GM19324 (cell line): ENCODE measurements at regions not wholly inside any gene's neighbourhood (a gene's known extent, or its start where the extent isn't known, plus 50 kb on each side); places are given as distances from the start of the nearest gene placed in this dataset.
"Not testable (repeated sequence)": the region's sequence is repeated elsewhere in the genome, so short reads cannot be mapped to it uniquely, and the experiment has no call there.

Experiments
- ATAC-seq: cut with Tn5 transposase; IDR thresholded peaks from one replicate; pipeline ENCODE4 v1.9.1; 2021; ENCODE audit warnings: mild to moderate bottlenecking, moderate library complexity; ENCODE audit not compliant: unreplicated experiment, low FRiP score

GRCh38 chr2:167844714-167845530 lies 402.5 kb downstream of the STK39 start:
- ATAC-seq: no peak

DNA sequence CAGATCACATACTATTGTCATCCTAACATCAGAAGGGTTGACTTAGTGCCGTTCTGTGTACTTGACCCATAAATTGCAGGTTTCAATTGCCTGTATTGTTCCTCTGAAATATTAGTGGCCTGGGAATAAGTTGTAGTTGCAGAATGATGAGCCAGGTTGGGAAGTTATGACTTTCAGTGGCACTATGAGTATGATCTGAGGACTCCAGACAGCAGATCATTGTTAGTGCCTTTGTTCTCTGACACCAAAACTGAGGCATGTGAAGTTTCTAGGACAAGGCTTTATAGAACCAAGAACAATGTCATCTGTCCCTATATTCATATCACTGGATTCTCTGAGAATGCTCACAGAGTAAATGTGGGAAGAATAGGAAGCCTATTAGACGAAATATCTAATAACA lies 403.7 kb downstream of the STK39 start:
- ATAC-seq: no peak

GRCh38 chr2:167843217-167843616 lies 404.2 kb downstream of the STK39 start:
- no peak for ATAC-seq

GRCh38 chr2:167842047-167842446 lies 405.3 kb downstream of the STK39 start:
- ATAC-seq: no peak

- ATAC-seq: not testable (repeated sequence)
Observed at GRCh38 chr2:167835290-167835689, 412.1 kb downstream of the STK39 start.

DNA sequence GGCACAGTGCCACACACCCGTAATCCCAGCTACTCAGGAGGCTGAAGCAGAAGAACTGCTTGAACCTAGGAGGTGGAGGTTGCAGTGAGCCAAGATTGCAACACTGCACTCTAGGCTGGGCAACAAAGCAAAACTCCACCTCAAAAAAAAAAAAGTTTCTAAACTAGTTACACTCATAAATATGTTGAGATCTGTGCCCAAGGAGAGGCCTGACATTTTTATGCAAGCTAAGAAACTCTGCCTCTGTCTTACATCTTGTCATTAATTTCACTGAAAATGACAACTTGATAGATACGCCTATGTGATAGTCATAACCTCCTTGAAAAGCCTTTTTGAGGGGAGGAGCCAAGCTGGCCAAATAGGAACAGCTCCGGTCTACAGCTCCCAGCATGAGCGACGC lies 412.7 kb downstream of the STK39 start:
- ATAC-seq: no peak

DNA sequence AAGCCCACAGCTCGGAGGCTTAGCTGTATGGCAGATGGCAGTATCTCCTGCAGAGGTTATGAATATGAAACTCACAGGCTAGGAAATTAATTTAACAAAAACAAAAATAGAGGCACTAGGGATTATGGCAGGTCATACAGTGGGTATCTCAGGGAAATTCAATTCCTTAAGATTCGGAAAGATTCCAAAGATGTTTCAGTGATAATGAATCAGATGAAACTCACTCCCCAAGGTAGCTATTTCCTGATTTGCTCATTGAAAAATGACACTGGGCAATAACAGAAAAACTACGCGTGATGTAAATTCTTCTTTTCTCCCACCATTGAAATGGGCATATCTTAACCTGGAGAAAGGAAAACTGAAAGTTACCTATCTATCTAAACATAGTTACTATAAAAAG lies 414.1 kb downstream of the STK39 start:
- no peak for ATAC-seq

DNA sequence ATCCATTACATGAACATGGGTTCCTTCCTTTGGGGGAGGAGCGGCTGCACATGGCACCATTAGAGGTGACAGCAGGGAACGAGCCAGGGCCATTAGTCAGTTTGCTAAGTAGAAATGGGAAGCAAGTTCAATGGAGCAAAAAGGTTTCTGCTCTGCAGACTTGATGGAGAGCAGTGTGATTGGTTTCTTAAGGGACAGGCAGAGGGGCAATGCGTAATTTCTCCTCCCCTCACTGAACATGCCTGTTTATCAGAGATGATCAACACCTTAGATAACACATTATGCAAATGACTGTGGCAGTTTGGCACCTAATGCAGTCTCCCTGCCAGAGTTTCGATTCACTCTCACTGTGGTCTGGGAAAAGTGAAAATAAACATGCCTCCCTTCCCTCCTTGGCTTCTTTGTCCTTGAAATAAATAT lies 414.5 kb downstream of the STK39 start:
- no peak for ATAC-seq

DNA sequence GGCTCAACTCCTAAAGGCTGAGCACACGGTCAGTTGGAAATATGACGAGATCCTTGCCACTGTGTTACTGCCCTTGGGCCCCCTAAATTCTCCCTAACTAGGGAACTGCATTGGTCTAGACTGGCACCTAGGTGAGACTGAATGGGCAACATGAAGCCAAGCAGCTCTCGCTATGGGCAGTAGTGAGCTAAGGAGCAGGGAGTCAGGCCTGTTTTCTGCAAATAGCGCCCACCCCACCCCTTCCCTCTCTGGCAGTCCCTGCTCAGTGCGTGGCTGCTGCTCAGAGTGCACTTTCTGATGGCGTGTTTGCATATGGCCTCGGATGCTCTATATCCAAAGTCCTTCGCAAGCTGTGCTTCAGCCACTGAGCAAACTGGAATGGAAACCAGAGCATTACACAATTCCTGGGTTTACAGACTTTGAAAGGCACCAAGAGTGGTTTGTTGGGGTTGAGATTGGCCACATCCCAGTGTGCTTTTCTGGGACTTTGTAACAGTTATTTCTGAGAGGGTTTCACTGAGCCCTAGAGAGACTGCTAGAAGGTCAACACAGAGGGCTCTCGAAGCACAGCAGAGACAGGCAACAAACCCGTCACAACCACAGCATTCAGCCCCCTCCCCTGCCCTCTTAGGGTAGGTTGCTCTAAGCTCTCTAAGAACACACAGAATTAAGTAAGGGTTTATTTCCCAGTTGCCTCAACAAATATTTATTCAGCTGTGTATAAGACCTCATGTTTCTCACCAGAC lies 419.9 kb downstream of the STK39 start:
- ATAC-seq: no peak

GRCh38 chr2:167826906-167827305 lies 420.5 kb downstream of the STK39 start:
- ATAC-seq: no peak

DNA sequence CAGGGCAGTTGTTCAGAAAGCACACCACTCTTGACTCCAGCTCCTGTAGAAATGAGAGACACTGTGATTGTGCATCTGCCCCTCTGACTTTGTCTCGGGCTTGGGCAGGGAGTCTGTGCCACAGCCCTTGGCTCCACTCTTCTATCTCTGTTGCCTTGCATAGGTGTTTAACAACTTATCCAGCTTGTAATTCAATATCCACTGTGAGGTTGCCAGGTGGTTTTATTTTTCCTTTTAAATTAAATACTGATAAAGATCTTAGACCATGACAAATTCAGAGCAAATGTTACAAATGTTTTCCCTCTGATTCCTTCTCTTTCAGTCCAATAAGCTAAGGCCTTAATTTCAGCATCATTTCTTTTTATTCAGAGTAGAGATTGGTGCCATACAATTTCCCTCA lies 421.7 kb downstream of the STK39 start:
- no peak for ATAC-seq

- ATAC-seq: no peak
Observed at GRCh38 chr2:167822690-167823465, 424.5 kb downstream of the STK39 start.

DNA sequence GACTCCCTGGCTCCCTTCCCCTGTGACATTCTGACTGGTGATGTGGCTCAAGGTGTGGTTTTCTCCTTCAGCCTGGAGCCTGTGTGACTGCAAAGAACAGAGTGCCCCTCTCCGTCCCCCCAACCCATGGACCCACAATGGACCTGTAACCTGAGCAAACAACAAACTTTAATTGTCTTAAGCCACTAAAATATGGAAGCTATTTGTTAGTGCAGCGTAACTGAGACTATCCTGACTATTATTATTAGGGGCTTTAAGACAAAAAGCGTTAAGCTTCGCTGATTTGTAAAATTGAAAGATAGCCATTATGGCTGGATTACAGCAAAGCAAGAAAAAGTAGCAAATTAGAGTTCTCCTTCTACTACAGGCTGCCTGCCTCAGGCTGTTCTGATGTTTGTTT lies 426.9 kb downstream of the STK39 start:
- ATAC-seq: no peak

DNA sequence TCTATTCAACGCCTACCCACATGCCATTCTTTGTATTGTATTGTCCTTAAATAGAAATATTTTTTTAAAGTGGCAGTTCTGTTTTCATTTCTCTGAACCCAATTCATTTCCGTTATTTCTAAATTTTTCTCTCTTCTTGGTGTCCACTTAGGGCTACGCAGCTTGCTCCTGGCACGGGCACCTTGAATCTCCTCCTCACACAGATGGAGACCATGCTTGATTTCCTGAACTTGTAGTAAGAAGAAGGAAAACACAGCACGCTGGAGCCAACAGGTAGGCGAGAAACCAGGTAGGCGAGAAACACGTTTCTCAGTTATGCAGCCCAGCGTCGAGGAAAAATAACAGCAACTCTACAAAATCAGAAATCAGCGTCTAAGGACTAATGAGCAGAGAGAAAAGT lies 428.9 kb downstream of the STK39 start:
- no peak for ATAC-seq

DNA sequence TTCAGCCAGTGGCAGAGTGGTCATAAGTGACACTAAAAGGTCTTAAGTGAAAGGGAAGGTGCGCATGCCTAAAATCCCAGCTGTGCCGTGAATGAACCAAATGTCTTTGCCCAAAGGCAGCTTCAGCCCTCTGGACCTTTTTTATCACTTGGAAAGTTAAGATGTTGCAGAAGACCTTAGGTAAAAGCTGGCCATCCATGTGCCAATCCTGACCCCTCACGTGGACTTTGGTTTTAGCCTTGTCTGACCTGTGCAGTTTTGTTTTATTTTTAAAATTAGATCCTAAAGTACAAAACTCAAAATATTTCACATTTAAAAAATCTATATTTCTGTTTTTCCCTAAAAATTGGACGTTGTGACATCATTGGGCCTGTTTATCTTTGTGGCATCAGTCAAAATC lies 429.5 kb downstream of the STK39 start:
- no peak for ATAC-seq

- ATAC-seq: no peak
Observed at GRCh38 chr2:167817422-167817821, 430.0 kb downstream of the STK39 start.

DNA sequence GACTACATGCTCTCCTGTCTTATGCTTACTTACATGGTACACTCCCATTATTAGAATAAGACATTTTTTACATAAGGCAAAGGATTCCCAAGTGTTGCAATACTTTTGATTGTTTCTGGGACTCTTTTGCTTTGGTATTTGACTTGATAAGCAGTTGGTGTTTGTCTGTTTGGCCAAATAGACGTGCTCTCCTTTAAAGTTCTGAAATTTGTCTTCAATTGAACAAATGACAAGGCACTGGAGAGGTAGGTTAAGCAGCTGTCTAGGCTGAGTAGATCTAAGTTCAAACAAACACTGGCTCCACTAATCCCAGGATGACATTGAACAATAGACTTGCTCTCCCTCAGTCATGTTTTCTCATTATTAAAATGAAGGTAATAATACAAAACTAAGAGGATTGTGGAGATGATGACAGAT lies 430.5 kb downstream of the STK39 start:
- no peak for ATAC-seq

DNA sequence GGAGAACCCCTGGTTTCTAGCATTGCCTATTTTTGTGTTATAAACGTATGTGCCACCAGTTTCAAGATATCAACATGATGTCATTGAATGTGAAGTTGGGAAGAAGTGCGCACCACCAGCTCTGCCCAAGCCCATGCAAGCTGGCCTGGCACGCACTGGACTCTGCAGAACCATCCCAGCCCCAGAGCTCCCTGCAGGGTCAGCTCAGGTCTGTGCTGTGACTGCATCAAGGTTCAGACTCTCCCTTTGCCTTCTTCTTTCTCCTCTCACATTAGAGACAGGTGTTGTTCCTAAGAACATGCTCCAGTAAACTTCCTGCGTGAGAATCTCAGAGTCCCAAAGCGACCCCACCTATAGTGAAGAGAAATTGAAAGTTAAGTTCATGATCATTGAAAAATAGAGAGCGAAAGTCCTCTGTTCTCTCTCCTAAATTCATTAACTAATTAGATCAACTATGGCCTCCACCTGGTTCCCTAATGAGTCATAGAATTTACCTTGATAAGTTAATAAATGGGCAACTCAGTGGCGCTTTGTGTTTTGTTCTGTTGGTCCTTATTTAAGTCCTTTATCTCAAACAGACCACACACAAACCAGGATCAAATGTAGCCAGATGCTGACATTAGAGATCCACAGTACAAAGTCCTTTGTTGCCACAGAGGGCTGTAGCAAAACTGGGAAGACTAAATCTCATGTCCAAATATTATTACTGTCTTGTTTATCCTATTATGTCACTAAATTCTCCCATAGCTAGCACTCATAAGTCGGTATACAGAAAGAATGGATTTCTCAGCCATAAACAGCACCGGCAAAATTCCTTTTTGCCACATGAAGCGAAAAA lies 432.3 kb downstream of the STK39 start:
- peak; percentile 76 for ATAC-seq

DNA sequence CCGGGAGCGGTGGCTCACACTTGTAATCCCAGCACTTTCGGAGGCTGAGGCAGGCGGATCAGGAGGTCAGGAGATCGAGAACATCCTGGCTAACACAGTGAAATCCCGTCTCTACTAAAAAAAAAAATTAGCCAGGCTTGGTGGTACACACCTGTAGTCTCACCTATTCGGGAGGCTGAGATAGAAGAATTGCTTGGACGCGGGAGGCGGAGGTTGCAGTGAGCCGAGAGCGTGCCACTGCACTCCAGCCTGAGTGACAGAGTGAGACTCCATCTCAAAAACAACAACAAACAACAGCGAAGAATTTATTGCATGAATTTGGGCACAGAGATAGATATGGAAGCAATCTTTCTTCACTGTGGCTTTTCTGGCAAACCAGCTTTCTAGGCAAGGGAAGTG lies 432.9 kb downstream of the STK39 start:
- not testable (repeated sequence) for ATAC-seq

DNA sequence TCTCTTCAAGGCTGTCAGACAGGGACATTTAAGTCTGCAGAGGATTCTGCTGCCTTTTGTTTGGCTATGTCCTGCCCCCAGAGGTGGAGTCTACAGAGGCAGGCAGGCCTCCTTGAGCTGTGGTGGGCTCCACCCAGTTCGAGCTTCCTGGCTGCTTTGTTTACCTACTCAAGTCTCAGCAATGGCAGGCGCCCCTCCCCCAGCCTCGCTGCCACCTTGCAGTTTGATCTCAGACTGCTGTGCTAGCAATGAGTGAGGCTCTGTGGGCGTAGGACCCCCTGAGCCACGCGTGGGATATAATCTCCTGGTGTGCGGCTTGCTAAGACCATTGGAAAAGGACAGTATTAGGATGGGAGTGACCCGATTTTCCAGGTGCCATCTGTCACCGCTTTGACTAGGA lies 437.6 kb downstream of the STK39 start:
- ATAC-seq: not testable (repeated sequence)
